LNCaP clone FGC (cell line): ENCODE measurements at regions not wholly inside any gene's neighbourhood (a gene's known extent, or its start where the extent isn't known, plus 50 kb on each side); places are given as distances from the start of the nearest gene placed in this dataset.

Source experiments
- DNase-seq: peaks from one replicate; pipeline ENCODE4 v3.0.0-alpha.2; 2011; ENCODE audit warnings: low read depth
- H3K4me3 ChIP-seq: 2 replicates; pipeline ENCODE4 v1.5.1; 2011; ENCODE audit warnings: mild to moderate bottlenecking, low read depth, low read length, control low read depth
- TF ChIP-seq, protein P1 (sequence below): IDR thresholded peaks from 2 replicates; pipeline ENCODE4 v1.5.1; 2012; ENCODE audit warnings: mild to moderate bottlenecking; ENCODE audit not compliant: control insufficient read depth, insufficient read depth; ENCODE audit errors: extremely low read depth

DNA sequence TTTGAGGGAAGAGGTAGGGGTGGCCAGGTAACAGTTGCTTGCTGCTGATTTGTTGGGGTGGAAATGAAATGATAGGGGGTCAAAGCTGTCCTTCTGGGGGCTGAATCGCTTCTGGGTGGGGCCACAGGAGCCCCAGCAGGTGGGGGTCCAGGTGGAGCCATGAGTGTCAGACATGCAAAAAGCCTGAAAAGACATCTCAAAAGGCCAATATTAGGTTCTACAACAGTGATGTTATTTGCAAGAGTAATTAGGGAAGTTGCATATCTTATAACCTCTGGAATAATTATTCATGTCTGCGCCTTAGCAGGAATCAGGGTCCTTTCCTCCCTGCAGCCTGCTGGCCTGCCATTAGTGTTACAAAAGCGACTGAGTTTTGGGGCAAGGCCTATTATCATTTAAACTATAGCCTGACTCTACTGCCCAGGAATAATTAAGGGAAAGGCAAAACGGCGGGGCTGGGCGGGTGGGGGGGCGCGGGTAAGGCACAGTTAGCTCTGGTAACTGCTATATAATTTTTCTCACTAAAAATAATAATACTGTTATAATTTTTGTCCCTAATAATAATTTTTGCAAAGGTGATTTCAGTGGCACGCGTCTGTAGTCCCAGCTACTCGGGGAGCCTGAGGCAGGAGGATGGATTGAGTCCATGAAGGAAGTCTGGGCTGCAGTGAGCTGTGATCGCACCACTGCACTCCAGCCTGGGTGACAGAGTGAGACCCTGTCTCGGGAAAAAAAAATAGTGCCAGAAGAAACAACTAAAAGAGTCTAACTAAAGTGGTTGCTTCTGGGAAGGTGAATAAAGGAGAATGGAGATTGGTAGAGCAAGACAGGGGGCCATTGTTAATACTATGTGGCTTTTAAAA is 145.7 kb downstream of the MAGEB17 start:
- no peak for DNase-seq
- no peak overlapping the region for H3K4me3 ChIP-seq
- TF ChIP-seq, protein P1, sequence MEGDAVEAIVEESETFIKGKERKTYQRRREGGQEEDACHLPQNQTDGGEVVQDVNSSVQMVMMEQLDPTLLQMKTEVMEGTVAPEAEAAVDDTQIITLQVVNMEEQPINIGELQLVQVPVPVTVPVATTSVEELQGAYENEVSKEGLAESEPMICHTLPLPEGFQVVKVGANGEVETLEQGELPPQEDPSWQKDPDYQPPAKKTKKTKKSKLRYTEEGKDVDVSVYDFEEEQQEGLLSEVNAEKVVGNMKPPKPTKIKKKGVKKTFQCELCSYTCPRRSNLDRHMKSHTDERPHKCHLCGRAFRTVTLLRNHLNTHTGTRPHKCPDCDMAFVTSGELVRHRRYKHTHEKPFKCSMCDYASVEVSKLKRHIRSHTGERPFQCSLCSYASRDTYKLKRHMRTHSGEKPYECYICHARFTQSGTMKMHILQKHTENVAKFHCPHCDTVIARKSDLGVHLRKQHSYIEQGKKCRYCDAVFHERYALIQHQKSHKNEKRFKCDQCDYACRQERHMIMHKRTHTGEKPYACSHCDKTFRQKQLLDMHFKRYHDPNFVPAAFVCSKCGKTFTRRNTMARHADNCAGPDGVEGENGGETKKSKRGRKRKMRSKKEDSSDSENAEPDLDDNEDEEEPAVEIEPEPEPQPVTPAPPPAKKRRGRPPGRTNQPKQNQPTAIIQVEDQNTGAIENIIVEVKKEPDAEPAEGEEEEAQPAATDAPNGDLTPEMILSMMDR = no peak

DNA sequence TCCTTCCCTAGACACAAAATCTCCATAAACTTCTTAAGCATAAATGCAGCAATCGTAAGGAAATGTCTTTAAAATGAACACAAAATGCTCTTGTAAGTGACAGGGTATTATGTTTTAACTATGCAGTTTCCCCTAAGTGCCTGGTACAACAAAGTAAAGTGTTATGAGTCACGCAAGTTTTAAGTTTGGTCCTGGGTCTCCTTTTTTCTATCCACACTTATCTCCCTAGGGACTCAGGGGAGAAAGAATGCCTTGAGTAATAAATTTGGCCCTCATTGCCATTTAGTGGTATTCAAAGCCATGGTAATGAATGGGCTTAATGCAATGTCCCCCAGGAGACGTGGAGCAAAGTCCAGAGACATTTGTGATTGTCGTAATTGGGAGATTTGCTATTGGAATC is 149.1 kb downstream of the MAGEB17 start:
- H3K4me3 ChIP-seq = no peak overlapping the region
- TF ChIP-seq, protein P1 = no peak
- DNase-seq = no peak

DNA sequence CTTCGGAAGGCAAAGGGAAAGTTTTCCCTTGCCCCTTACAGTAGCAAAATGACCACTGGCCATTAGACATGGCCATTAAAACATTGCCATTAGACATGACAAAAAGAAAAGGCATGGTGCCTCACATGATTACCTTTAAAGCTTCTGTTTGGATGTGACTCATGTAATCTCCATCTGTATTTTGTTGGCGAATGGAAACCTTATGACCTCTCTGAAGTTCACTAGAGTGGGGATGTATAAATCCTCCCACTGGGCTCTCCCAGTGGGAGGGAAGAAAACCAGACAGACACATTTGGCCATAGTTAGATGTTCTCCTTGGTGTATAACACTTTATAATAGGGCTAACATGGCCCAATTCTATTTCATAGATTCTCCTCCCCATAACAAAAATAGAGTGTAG is 152.6 kb downstream of the MAGEB17 start:
- TF ChIP-seq, protein P1 = no peak
- DNase-seq = no peak
- H3K4me3 ChIP-seq = no peak overlapping the region

DNA sequence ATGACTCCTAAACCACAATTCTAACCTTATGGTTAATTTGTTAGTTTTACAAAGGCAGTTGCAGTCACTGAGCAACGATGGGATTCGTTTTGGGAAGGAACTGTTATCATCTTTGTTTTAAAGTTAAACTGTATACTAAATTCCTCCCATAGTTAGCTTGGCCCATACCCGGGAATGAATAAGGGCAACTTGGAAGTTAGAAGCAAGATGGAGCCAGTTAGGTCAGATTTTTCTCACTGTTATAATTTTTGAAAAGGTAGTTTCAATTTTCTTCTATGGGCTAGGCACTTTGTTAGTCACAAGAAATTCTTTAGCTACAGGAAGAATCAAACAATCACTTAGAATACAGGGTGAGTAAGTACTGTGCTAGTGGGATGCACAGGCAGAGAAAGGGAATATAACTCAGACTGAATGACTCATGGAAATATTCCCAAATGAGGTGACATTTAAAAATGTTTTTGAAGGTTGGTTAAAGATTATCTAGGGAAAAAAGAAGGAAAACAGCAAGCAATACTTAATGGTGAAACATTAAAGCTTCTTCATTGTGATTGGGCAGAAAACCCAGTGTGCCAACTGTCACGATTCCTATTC is 153.6 kb downstream of the MAGEB17 start:
- no peak overlapping the region for H3K4me3 ChIP-seq
- DNase-seq = no peak
- TF ChIP-seq, protein P1 = no peak

DNA sequence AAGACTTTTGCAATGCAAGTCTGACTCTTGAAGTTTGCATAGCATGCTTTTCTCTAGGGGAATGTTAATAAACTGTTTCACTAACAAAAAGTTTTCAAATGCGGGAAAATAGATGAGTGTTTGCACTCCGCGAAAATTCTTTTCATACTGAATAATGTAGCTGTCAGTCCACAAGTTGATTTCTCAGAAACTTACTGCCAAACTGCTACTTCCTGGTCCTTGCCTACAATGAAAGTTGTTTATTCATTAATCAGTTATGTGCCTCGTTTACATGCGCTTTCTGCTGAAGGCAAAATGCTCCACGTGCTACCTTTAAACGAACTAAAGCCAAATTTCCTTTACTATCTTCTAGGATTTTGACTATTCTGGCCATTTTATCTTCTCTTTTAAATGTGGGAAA is 166.2 kb downstream of the MAGEB17 start:
- no peak overlapping the region for H3K4me3 ChIP-seq
- TF ChIP-seq, protein P1 = no peak
- DNase-seq = no peak

DNA sequence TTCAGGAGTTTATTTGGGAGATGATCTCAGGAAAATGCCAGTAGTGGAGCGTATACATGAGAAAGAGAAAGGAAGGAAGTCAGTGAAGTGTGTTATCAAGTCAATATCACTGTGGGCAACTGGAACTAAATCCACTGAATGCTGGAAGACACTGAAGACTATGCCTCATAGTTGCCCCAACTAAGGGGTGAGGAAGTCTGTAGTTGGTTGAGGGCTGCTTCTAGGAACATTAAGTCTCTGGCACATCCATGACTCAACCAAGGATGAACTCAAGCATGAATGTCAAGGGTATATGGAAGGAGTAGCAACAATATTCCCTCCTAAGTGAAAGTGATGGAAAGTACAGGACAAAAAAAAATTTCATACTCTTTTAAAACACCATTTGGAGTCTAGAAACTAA is 167.9 kb downstream of the MAGEB17 start:
- TF ChIP-seq, protein P1 = no peak
- H3K4me3 ChIP-seq = no peak overlapping the region
- DNase-seq = no peak
